PC-3 (cell line): ENCODE measurements at regions not wholly inside any gene's neighbourhood (a gene's known extent, or its start where the extent isn't known, plus 50 kb on each side); places are given as distances from the start of the nearest gene placed in this dataset.

Source experiments
- ATAC-seq: fragments of 200-7000 bp; cut with Tn5 transposase; 2 replicates; pipeline ENCODE4 v1.9.1; 2020; ENCODE audit warnings: mild to moderate bottlenecking, moderate library complexity
- BruUV-seq: library from RNA; stranded (reverse); fragments of 400-500 nt; replicated peaks from 2 replicates; lab custom pipeline; 2021; lab: Mats Ljungman, UMichigan
- CTCF ChIA-PET: fragments of 300-600 bp; sonication (Branson Sonifier 250); formaldehyde crosslinking; loops from one replicate; lab custom pipeline; 2022; ENCODE audit warnings: antibody characterized with exemption; lab: Charles Lee
- POLR2A ChIA-PET: fragments of 300-600 bp; sonication (Branson Sonifier 250); formaldehyde crosslinking; loops from one replicate; lab custom pipeline; 2022; ENCODE audit warnings: antibody characterized with exemption; ENCODE audit not compliant: unreplicated experiment; lab: Charles Lee
- DNase-seq: peaks from one replicate; pipeline ENCODE4 v3.0.0-alpha.2; 2015
- H2AFZ ChIP-seq: fragments of 300-600 bp; sonication (generic); 2 replicates; pipeline ENCODE4 v1.6.0; 2016; ENCODE audit warnings: antibody characterized with exemption, low read length
- H3F3A ChIP-seq: fragments of 300-600 bp; sonication (generic); one replicate; pipeline ENCODE4 v1.6.0; 2017; ENCODE audit warnings: antibody characterized with exemption, low read length, control low read depth, mild to moderate bottlenecking; ENCODE audit not compliant: unreplicated experiment
- H3K27ac ChIP-seq: fragments of 300-600 bp; sonication (generic); 2 replicates; pipeline ENCODE4 v1.5.1; 2016; ENCODE audit warnings: mild to moderate bottlenecking, low read length
- H3K27me3 ChIP-seq: fragments of 300-600 bp; sonication (generic); 2 replicates; pipeline ENCODE4 v1.6.1; 2016; ENCODE audit warnings: low read length, mixed read lengths
- H3K36me3 ChIP-seq: fragments of 300-600 bp; sonication (generic); 2 replicates; pipeline ENCODE4 v1.6.1; 2016; ENCODE audit warnings: low read depth, mixed run types, low read length, mixed read lengths
- H3K4me1 ChIP-seq: fragments of 300-600 bp; sonication (generic); 2 replicates; pipeline ENCODE4 v1.5.1; 2016; ENCODE audit warnings: low read length; ENCODE audit not compliant: insufficient read depth
- H3K4me2 ChIP-seq: fragments of 300-600 bp; sonication (generic); 2 replicates; pipeline ENCODE4 v1.6.0; 2016; ENCODE audit warnings: low read length
- H3K4me3 ChIP-seq: fragments of 300-600 bp; sonication (generic); 2 replicates; pipeline ENCODE4 v1.5.1; 2016; ENCODE audit warnings: mild to moderate bottlenecking, low read length, mixed read lengths
- H3K79me2 ChIP-seq: fragments of 300-600 bp; sonication (generic); 2 replicates; pipeline ENCODE4 v1.6.1; 2017; ENCODE audit warnings: low read length, mixed read lengths
- H3K9ac ChIP-seq: fragments of 300-600 bp; sonication (generic); 2 replicates; pipeline ENCODE4 v1.6.0; 2016; ENCODE audit warnings: mild to moderate bottlenecking, low read length
- H3K9me2 ChIP-seq: fragments of 300-600 bp; sonication (generic); replicated peaks from 2 replicates; pipeline ENCODE4 v1.6.1; 2016; ENCODE audit warnings: mixed run types, low read length, mixed read lengths
- H3K9me3 ChIP-seq: fragments of 300-600 bp; sonication (generic); 2 replicates; pipeline ENCODE4 v1.6.1; 2016; ENCODE audit warnings: low read length, mixed read lengths
- H4K20me1 ChIP-seq: fragments of 300-600 bp; sonication (generic); 2 replicates; pipeline ENCODE4 v1.6.1; 2016; ENCODE audit warnings: low read length, mixed read lengths
- CTCF ChIP-seq: fragments of 300-600 bp; sonication (generic); conservative IDR thresholded peaks from 2 replicates; pipeline ENCODE4 v1.5.1; 2017; ENCODE audit warnings: antibody characterized with exemption, low read depth, mild to moderate bottlenecking, low read length
- EZH2 ChIP-seq: fragments of 300-600 bp; sonication (generic); IDR thresholded peaks from one replicate; pipeline ENCODE4 v1.6.1; 2017; ENCODE audit warnings: antibody characterized with exemption, mild to moderate bottlenecking, low read length; ENCODE audit not compliant: unreplicated experiment
- EZH2phosphoT487 ChIP-seq: fragments of 300-600 bp; sonication (generic); IDR thresholded peaks from 2 replicates; pipeline ENCODE4 v1.6.1; 2018; ENCODE audit warnings: mild to moderate bottlenecking, antibody characterized with exemption, low read length, borderline replicate concordance
- intact Hi-C: fragments of 100-400 bp; cut with micrococcal nuclease; formaldehyde crosslinking; loops from 2 replicates; pipeline ENCODE4 v1.9.0; 2023

DNA sequence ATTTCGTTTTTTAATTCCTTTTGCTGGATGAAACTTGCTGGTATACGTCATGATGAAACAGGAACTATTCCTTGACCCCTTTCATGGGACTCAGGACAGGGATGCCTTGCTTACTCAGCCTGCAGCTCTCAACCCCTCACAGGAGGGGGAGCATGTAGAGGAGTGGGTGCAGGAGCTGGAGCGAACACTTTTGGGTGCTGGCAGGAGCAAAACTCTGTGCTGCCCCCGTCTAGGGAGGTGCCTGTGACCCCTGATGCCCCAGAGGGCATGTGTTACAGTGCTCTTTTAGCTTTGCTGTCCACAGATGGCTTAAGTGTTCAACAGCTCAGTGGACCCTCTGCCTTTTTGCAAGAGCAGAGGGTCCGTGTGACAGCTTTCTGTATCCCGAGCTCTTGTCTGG is 56.8 kb upstream of the TEX13C start:
- Histone ChIP-seq H3K9me3 (no peaks in the 10 kb centered on the region), H3K4me2 (no peak overlapping the region), H3K27me3 (no peaks in the 10 kb centered on the region), H3K27ac (no peak overlapping the region), H3K9ac (no peak overlapping the region), H3K4me3 (no peak overlapping the region), H3K36me3 (no peaks in the 10 kb centered on the region), H4K20me1 (no peaks in the 10 kb centered on the region), H2AFZ (no peak overlapping the region), H3K4me1 (no peaks in the 10 kb centered on the region), H3K79me2 (no peaks in the 10 kb centered on the region), H3F3A (no peaks in the 10 kb centered on the region), H3K9me2 (no peaks in the 10 kb centered on the region)
- ATAC-seq (no peak), DNase-seq (no peak)
- ChIA-PET CTCF (no interaction called here), POLR2A (no interaction called here)
- intact Hi-C loops: no loop called here
- BruUV-seq: no TSS peak
- TF ChIP-seq CTCF: no peak
- no peak for TF ChIP-seq EZH2
- no peak for TF ChIP-seq EZH2phosphoT487

DNA sequence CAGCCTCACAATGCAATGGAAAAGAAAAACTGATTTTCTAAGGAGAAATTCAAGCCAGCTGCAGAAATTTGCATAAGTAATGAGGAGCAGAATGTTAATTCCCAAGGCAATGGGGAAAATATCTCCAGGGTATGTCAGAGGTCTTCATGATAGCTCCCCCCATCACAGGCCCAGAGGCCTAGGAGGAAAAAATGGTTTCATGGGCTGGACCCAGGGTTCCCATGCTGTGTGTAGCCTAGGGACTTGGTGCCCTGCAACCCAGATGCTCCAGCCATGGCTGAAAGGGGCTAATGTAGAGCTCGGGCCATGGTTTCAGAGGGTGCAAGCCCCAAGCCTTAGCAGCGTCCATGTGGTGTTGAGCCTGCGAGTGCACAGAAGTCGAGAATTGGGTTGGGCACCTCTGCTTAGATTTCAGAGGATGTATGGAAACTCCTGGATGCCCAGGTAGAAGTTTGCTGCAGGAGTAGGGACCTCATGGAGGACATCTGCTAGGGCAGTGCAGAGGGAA is 53.5 kb upstream of the TEX13C start:
- H3K9ac ChIP-seq: no peak overlapping the region
- no peak overlapping the region for H3K4me2 ChIP-seq
- H4K20me1 ChIP-seq: no peaks in the 10 kb centered on the region
- no peak for DNase-seq
- TF ChIP-seq EZH2phosphoT487: no peak
- TF ChIP-seq EZH2: no peak
- no peak for TF ChIP-seq CTCF
- no TSS peak for BruUV-seq
- ChIA-PET CTCF (no interaction called here), POLR2A (no interaction called here)
- intact Hi-C loops: no loop called here
- H2AFZ ChIP-seq: no peak overlapping the region
- H3K9me2 ChIP-seq: no peaks in the 10 kb centered on the region
- no peaks in the 10 kb centered on the region for H3K79me2 ChIP-seq
- no peaks in the 10 kb centered on the region for H3F3A ChIP-seq
- no peak overlapping the region for H3K4me3 ChIP-seq
- no peak overlapping the region for H3K27ac ChIP-seq
- no peaks in the 10 kb centered on the region for H3K36me3 ChIP-seq
- H3K27me3 ChIP-seq: no peaks in the 10 kb centered on the region
- H3K4me1 ChIP-seq: no peaks in the 10 kb centered on the region
- ATAC-seq: no peak
- no peaks in the 10 kb centered on the region for H3K9me3 ChIP-seq
